GM04503 (cell line): ENCODE measurements at regions not wholly inside any gene's neighbourhood (a gene's known extent, or its start where the extent isn't known, plus 50 kb on each side); places are given as distances from the start of the nearest gene placed in this dataset.
"Not testable (repeated sequence)": the region's sequence is repeated elsewhere in the genome, so short reads cannot be mapped to it uniquely, and the experiment has no call there.

Experiments
- DNase-seq: peaks from one replicate; pipeline ENCODE4 v3.0.0-alpha.2; 2012; ENCODE audit warnings: low read depth

DNA sequence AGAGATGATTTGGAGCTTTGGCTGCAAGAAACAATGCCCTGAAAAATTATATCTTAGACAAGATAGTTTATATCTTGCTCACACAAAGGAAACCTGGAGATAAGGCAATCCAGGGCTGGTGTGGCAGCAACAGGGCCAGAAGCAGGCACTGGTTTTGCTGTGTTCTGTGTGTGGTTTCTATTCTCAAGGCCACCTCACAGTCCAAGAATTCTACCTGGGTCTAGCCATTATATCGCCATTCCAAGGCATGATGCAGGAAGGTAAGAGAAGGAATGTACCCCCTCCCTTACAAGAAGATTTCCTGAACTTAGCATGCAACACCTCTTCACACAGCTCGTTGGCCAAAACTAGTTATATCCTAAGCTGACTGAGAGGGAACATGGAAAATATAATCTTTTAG, 74.5 kb upstream of the MEGF10 start:
- no peak for DNase-seq

GRCh38 chr5:127216898-127217675, 73.5 kb upstream of the MEGF10 start:
- DNase-seq = no peak

DNA sequence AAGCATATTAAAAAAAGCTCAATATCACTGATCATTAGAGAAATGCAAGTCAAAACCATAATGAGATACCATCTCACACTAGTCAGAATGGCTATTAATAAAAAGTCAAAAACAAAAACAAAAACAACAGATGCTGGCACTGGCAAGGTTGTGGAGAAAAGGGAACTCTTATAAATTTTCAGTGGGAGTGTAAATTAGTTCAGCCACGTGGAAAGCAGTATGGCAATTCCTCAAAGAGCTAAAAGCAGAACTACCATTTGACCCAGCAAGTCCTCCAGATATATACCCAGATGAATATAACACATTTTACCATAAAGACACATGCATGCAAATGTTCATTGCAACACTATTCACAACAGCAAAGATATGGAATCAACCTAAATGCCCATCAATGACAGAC, 68.7 kb upstream of the MEGF10 start:
- DNase-seq = not testable (repeated sequence)

GRCh38 chr5:127222571-127223156, 67.9 kb upstream of the MEGF10 start:
- DNase-seq = not testable (repeated sequence)

- DNase-seq = no peak
Measured at GRCh38 chr5:127223256-127223974, 67.2 kb upstream of the MEGF10 start.

GRCh38 chr5:127227881-127228280, 62.7 kb upstream of the MEGF10 start:
- DNase-seq = no peak

DNA sequence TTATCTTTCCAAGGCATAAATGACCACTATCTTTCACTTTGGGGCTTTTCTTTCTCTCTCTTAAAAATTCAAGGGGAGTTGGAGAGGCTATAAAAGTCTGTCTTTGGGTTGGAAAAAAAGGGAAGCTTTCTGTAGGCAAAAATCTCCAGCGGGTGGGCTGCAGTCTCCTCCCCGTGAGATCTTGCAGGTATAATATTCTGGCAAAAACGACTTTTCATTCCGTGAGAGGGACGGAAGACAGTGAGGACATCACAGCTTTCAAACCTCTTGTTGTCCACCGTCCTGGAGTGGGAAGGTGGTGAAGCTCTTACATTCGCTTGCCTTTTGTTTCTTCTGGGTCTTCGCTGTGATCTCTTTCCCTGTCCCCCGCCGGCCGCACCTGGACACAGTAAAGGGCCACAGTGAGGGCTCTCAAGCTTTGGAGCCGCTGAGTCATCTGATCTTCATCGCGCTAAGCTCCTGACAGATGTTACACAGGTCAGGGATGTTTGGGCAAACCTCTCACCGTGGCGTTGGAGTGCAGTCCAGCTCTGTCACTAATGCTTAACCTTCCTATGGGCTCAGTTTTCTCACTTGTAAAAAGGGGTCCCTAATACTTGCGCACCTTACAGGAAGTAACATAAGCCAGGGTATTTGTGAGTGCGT, 61.9 kb upstream of the MEGF10 start:
- DNase-seq = no peak

GRCh38 chr5:127229185-127229889, 61.3 kb upstream of the MEGF10 start:
- DNase-seq = no peak

DNA sequence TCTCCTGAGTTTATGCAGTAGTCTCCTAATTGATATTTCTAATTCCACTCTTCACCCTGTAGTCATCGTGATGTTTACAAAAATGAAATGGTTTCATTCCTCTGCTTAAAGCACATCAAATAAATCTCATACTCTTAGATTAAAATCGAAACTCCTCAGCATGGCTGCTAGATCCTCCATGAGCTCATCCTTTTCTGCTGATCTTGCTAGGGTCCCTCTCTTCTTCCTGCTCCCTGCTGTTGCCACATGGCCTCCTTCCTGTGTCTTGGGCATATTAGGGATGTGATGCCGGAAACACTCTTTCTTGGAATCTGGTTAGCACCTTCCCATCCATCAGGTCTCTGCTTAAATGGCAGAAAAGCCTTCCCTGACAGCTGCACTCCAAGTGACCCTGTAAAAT, 59.5 kb upstream of the MEGF10 start:
- DNase-seq = no peak

DNA sequence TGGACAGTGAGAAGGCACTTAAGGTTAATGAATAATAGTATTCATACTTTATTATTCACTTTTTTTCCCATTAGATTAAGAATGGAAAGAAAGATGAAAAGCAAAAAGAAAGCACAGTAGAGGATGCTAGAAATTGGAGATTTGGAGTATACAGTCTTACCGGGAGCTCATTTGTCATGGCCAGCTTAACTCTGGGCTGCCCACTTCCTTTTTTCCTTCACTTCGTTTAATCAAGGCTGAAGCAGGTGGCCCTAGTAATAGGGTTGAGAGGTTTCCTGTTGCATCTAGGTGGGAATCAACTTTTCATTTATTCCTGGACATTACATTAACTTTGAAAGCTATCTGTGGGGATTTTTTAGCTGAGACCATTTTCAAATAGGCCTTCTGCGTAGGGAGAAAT, 57.0 kb upstream of the MEGF10 start:
- DNase-seq = no peak

GRCh38 chr5:127235136-127235535, 55.5 kb upstream of the MEGF10 start:
- no peak for DNase-seq

- no peak for DNase-seq
Measured at GRCh38 chr5:127236254-127236653, 54.3 kb upstream of the MEGF10 start.
